HL-60 (cell line): ENCODE measurements at regions not wholly inside any gene's neighbourhood (a gene's known extent, or its start where the extent isn't known, plus 50 kb on each side); places are given as distances from the start of the nearest gene placed in this dataset.

Experiments
- POLR2AphosphoS5 ChIP-seq: IDR thresholded peaks from 2 replicates; pipeline ENCODE4 v1.6.1; 2012; ENCODE audit warnings: low read depth
- TF ChIP-seq, protein P1 (sequence below): IDR thresholded peaks from one replicate; pipeline ENCODE4 v1.5.1; 2011; ENCODE audit warnings: low read length, control low read depth, inconsistent platforms; ENCODE audit not compliant: insufficient read depth

GRCh38 chr16:48448841-48449481 lies 63.7 kb upstream of the SIAH1 start:
- TF ChIP-seq, protein P1, sequence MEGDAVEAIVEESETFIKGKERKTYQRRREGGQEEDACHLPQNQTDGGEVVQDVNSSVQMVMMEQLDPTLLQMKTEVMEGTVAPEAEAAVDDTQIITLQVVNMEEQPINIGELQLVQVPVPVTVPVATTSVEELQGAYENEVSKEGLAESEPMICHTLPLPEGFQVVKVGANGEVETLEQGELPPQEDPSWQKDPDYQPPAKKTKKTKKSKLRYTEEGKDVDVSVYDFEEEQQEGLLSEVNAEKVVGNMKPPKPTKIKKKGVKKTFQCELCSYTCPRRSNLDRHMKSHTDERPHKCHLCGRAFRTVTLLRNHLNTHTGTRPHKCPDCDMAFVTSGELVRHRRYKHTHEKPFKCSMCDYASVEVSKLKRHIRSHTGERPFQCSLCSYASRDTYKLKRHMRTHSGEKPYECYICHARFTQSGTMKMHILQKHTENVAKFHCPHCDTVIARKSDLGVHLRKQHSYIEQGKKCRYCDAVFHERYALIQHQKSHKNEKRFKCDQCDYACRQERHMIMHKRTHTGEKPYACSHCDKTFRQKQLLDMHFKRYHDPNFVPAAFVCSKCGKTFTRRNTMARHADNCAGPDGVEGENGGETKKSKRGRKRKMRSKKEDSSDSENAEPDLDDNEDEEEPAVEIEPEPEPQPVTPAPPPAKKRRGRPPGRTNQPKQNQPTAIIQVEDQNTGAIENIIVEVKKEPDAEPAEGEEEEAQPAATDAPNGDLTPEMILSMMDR = no peak
- no peak for TF ChIP-seq POLR2AphosphoS5
